ENCODE measurements at regions not wholly inside any gene's neighbourhood (a gene's known extent, or its start where the extent isn't known, plus 50 kb on each side); places are given as distances from the start of the nearest gene placed in this dataset.

DNA sequence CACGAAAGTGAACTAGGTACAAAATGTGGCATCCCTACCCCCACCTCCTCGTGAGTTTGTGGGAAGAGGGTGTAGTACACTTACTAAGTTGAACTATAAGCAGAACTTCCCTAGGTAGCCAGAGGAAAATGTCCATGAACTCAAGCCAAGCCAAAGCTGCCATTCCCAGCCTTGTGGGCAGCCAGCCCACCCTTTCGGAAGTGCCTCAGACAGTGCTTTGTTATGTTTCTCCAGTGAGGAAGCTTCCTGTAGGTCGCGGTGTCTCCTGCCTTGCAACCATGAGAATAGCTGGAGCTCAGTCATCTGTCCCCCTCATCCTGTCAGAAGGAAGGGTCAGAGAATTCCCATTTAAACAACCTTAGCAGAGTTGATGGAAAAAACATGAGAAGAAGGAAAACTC is 266.9 kb downstream of the DUSP6 start:
- Histone ChIP-seq H3K4me3 (ENCODE audit: insufficient read depth, low read depth, low read length) (no peak overlapping the region), H3K27me3 (ENCODE audit: control insufficient read depth, insufficient read depth, low read length) (no peaks in the 10 kb centered on the region), H3K36me3 (replicated peaks; ENCODE audit: control insufficient read depth, insufficient read depth, low read length) (no peaks in the 10 kb centered on the region)
- DNase-seq, result no peak

- Histone ChIP-seq H3K27me3 (ENCODE audit: control insufficient read depth, insufficient read depth, low read length) (no peaks in the 10 kb centered on the region), H3K36me3 (replicated peaks; ENCODE audit: control insufficient read depth, insufficient read depth, low read length) (no peaks in the 10 kb centered on the region), H3K4me3 (ENCODE audit: insufficient read depth, low read depth, low read length) (no peak overlapping the region)
- DNase-seq, result no peak
Measured at GRCh38 chr12:89084751-89085150, 267.6 kb downstream of the DUSP6 start.

DNA sequence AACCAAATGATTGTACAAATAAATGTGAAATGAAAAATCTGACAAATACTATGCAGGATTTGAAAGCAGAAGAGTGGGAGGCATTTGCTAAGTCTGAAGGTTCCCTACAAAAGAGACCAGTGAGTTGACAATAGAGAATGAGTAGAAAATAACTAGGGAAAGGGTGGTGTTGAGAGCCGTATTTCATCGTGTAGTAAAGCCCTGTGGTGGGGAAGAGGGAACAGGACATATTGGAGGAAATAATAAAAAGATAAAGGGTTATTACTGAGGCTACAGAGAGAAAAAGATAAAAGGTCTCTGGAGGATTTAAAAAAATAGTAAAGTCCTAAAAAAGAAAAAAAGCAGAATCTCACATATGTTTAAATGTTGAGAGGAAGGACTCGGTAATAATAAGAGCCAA is 268.8 kb downstream of the DUSP6 start:
- H3K36me3 ChIP-seq (replicated peaks; ENCODE audit: control insufficient read depth, insufficient read depth, low read length), result no peaks in the 10 kb centered on the region
- H3K27me3 ChIP-seq (ENCODE audit: control insufficient read depth, insufficient read depth, low read length), result no peaks in the 10 kb centered on the region
- no peak for DNase-seq
- no peak overlapping the region for H3K4me3 ChIP-seq (ENCODE audit: insufficient read depth, low read depth, low read length)

DNA sequence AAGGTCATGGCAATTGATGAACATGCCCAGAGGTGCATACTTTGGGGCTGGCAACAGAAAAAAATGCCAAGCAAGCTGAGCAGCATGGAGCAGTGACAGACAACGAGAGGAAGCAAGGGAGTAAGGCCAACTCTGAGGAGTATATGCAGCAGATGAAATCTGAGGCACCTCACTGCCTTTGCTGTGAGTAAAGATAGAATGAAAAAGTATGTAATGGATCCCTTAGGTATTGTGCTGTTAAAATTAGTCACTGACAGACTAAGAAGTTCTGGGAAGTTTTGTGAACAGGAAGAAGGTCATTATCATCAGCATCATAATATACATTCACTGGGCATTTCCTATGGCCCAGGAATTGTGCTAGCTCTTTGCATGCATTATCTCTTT is 269.9 kb downstream of the DUSP6 start:
- DNase-seq, result no peak
- Histone ChIP-seq H3K36me3 (replicated peaks; ENCODE audit: control insufficient read depth, insufficient read depth, low read length) (no peaks in the 10 kb centered on the region), H3K4me3 (ENCODE audit: insufficient read depth, low read depth, low read length) (no peak overlapping the region), H3K27me3 (ENCODE audit: control insufficient read depth, insufficient read depth, low read length) (no peaks in the 10 kb centered on the region)

DNA sequence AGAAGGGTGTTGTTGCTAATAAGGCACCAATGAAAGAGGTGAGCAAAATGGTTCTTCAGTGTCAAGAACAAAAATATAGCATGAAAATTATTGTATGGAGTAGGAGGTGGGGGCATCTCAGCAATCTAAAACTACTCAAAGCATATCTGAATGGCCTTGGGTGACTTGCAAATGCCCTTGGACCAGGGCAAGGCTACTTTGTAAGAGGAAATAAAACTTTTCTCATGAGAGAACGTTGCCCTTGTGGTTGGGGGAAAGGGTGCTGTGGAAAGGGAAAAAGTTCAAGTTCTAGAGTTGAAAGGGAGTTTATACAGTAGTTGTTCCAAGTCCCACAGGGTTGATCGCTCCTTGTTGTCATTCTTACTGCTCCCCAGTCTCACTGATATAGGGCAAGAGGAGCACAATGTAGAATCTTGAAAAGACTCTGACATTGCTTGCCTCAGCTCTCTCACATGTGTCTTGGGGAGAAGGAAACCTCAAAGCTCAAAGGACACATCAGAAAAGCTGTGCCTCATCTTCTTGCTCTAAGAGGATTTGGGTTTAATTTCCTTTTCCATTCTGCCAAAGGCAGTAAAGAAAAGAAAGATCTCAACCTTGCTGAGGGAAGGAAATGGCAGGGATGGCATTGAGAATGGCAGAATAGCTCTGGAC is 270.5 kb downstream of the DUSP6 start:
- Histone ChIP-seq H3K27me3 (ENCODE audit: control insufficient read depth, insufficient read depth, low read length) (no peaks in the 10 kb centered on the region), H3K36me3 (replicated peaks; ENCODE audit: control insufficient read depth, insufficient read depth, low read length) (no peaks in the 10 kb centered on the region), H3K4me3 (ENCODE audit: insufficient read depth, low read depth, low read length) (no peak overlapping the region)
- no peak for DNase-seq

- H3K27me3 ChIP-seq (ENCODE audit: control insufficient read depth, insufficient read depth, low read length), result no peaks in the 10 kb centered on the region
- no peaks in the 10 kb centered on the region for H3K36me3 ChIP-seq (replicated peaks; ENCODE audit: control insufficient read depth, insufficient read depth, low read length)
- DNase-seq, result no peak
- H3K4me3 ChIP-seq (ENCODE audit: insufficient read depth, low read depth, low read length), result no peak overlapping the region
Measured at GRCh38 chr12:89080793-89081465, 271.4 kb downstream of the DUSP6 start.

DNA sequence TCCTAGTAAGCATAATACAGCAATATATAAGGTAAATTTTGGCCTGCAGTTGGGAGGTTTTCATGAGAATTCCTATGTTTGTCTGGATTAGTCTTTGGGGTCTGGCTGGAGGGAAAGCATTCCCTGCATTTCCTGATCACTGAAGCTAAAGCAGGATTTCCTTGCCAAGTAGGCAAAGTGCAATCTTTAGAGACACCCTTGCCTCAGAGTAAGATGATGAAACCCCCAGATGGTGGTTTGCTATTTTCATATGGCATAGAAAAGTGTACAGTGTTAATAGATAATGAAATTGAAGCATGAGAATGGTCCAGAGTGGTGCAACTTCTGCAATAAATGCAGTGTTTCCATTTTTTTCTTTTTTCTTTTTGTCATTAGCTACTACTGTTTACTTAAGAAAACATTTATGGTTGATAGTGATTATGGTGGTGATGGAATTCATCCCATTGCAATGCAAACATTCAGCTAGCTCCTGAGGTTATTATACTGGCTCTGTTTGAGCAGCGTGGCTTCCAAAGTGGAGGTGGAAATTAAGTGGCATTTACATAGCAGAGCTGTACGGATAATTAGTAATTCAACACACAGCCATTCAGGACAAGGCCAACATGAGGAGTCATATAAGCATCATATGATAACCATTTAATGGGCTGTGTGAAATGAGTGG is 276.3 kb downstream of the DUSP6 start:
- Histone ChIP-seq H3K4me3 (ENCODE audit: insufficient read depth, low read depth, low read length) (no peak overlapping the region), H3K27me3 (ENCODE audit: control insufficient read depth, insufficient read depth, low read length) (no peaks in the 10 kb centered on the region)
- DNase-seq, result no peak

DNA sequence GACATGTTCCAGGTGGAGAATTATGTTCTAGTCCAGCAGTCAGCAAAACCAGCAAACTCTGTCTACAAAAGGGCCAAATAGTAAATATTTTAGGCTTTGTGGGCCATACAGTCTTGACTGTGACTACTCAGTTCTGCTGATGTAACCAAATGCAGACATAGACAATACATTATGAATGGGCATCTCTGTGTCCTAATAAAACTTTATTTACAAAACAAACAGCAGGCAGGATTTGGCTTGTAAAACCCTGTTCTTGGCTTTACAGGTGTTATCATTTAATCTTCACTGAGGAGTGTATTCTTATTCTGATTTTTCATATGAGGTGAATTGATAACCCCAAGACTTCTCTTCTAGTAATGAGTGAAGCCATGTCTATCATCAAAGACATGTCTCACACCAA is 278.6 kb downstream of the DUSP6 start:
- no peak for DNase-seq
- H3K4me3 ChIP-seq (ENCODE audit: insufficient read depth, low read depth, low read length), result no peak overlapping the region
- H3K27me3 ChIP-seq (ENCODE audit: control insufficient read depth, insufficient read depth, low read length), result no peaks in the 10 kb centered on the region
- no peaks in the 10 kb centered on the region for H3K36me3 ChIP-seq (replicated peaks; ENCODE audit: control insufficient read depth, insufficient read depth, low read length)

More for the DNA sequence above, 276.3 kb downstream of the DUSP6 start:
- H3K36me3 ChIP-seq (replicated peaks; ENCODE audit: control insufficient read depth, insufficient read depth, low read length), result no peaks in the 10 kb centered on the region

GRCh38 chr12:89073027-89073398 is 279.3 kb downstream of the DUSP6 start:
- no peaks in the 10 kb centered on the region for H3K36me3 ChIP-seq (replicated peaks; ENCODE audit: control insufficient read depth, insufficient read depth, low read length)
- no peaks in the 10 kb centered on the region for H3K27me3 ChIP-seq (ENCODE audit: control insufficient read depth, insufficient read depth, low read length)
- DNase-seq, result no peak
- H3K4me3 ChIP-seq (ENCODE audit: insufficient read depth, low read depth, low read length), result no peak overlapping the region

GRCh38 chr12:89072294-89073026 is 279.8 kb downstream of the DUSP6 start:
- Histone ChIP-seq H3K36me3 (replicated peaks; ENCODE audit: control insufficient read depth, insufficient read depth, low read length) (no peaks in the 10 kb centered on the region), H3K4me3 (ENCODE audit: insufficient read depth, low read depth, low read length) (no peak overlapping the region), H3K27me3 (ENCODE audit: control insufficient read depth, insufficient read depth, low read length) (no peaks in the 10 kb centered on the region)
- no peak for DNase-seq

- Histone ChIP-seq H3K36me3 (replicated peaks; ENCODE audit: control insufficient read depth, insufficient read depth, low read length) (no peaks in the 10 kb centered on the region), H3K4me3 (ENCODE audit: insufficient read depth, low read depth, low read length) (no peak overlapping the region), H3K27me3 (ENCODE audit: control insufficient read depth, insufficient read depth, low read length) (no peaks in the 10 kb centered on the region)
- DNase-seq, result no peak
Measured at GRCh38 chr12:89070603-89071002, 281.7 kb downstream of the DUSP6 start.

GRCh38 chr12:89069431-89069830 is 282.9 kb downstream of the DUSP6 start:
- Histone ChIP-seq H3K27me3 (ENCODE audit: control insufficient read depth, insufficient read depth, low read length) (no peaks in the 10 kb centered on the region), H3K4me3 (ENCODE audit: insufficient read depth, low read depth, low read length) (no peak overlapping the region), H3K36me3 (replicated peaks; ENCODE audit: control insufficient read depth, insufficient read depth, low read length) (no peaks in the 10 kb centered on the region)
- DNase-seq, result no peak

- H3K36me3 ChIP-seq (replicated peaks; ENCODE audit: control insufficient read depth, insufficient read depth, low read length), result no peaks in the 10 kb centered on the region
- no peak for DNase-seq
- no peak overlapping the region for H3K4me3 ChIP-seq (ENCODE audit: insufficient read depth, low read depth, low read length)
- H3K27me3 ChIP-seq (ENCODE audit: control insufficient read depth, insufficient read depth, low read length), result no peaks in the 10 kb centered on the region
Measured at GRCh38 chr12:89067421-89068187, 284.7 kb downstream of the DUSP6 start.

GRCh38 chr12:89064780-89065179 is 287.5 kb downstream of the DUSP6 start:
- Histone ChIP-seq H3K36me3 (replicated peaks; ENCODE audit: control insufficient read depth, insufficient read depth, low read length) (no peaks in the 10 kb centered on the region), H3K4me3 (ENCODE audit: insufficient read depth, low read depth, low read length) (no peak overlapping the region), H3K27me3 (ENCODE audit: control insufficient read depth, insufficient read depth, low read length) (no peaks in the 10 kb centered on the region)
- DNase-seq, result no peak
